ENCODE measurements at regions not wholly inside any gene's neighbourhood (a gene's known extent, or its start where the extent isn't known, plus 50 kb on each side); places are given as distances from the start of the nearest gene placed in this dataset.
"Not testable (repeated sequence)": the region's sequence is repeated elsewhere in the genome, so short reads cannot be mapped to it uniquely, and the experiment has no call there.

GRCh38 chr5:136810261-136810801, 445.0 kb upstream of the TRPC7 start:
- peak; percentile 53 for DNase-seq

DNA sequence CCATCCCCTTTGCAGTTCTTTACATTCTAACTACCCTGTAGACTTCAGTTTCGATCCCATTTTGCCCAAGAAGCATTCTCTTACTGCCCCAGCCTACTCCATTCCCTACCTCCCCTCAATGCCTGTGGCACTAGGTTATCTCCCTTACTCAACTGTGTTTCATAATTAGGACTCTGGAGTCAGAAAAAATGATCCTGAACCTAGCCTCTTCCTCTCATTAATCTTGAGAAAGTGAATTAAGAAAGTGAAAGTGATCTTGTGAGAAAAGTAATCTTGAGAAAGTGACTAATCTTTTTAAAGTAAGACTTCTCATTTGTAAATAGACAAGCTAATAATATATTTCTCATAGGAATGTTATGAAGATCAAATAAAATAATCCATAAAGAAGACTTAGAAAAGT, 444.0 kb upstream of the TRPC7 start:
- no peak for DNase-seq

DNA sequence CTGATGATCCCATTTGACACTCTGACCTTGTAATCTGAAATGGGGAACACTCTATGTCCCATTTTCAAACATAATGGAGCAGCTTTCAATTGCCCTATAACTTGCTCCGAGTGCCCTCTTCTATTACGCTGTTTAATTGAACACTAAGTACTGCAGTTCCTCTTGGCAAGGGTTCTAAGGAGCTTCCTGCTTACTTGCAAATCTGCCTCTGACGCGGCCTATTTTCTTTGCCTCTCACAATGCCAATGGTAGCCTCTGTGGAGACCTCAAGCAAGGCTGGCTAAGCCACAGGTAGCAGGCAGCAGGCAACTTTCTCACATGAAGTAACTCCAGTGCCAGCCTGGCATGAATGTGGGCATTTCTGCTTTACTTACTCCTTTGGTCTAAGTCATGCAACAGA, 443.4 kb upstream of the TRPC7 start:
- DNase-seq: peak; percentile 40

- no peak for DNase-seq
Observed at GRCh38 chr5:136805466-136805865, 440.1 kb upstream of the TRPC7 start.

- DNase-seq: peak; percentile 7
Observed at GRCh38 chr5:136802383-136802782, 437.0 kb upstream of the TRPC7 start.

DNA sequence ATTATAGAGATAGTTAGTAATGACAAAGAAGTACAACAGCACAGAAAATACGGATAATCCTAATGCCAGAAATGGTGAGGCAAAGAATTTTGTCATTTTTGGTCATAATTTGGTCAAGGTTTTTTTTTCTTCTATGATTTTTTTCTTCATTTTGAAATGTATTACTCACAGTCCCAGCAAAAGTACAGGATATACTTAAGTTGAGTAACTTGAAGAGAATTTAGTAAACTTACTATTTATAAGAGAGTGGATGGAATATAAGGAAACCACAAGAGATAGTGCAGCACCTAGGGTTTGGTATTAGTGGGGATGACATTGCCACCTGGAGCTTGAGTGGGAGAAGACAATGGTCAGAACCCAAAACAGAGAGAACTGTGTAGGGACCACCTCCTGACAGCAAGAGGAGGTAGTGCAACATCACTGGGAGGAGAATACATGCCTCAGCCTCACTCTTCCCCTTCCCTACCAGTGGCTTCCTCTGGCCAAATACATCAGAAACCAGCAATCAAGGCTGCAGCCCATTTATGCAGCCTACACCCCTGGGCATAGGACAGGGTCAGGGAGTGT, 434.5 kb upstream of the TRPC7 start:
- DNase-seq: no peak

- no peak for DNase-seq
Observed at GRCh38 chr5:136793300-136793699, 428.0 kb upstream of the TRPC7 start.

DNA sequence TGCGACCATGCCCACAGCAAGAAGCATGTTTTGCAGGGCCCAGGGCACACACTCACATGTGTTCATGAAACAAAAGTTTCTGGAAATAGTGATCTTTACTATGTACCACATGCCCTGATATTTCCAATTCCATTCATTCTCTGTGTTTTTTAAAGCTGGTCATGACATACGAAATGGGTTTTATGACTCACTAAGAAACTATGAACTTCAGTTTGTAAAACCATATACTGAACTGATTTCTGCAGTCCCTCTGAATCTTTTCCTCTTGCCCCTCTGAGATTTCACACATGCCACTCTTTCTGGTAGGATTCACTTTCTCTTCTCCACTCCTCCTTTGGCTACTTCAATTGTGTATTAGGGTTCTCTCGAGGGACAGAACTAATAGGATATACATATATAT, 416.1 kb upstream of the TRPC7 start:
- DNase-seq: no peak

DNA sequence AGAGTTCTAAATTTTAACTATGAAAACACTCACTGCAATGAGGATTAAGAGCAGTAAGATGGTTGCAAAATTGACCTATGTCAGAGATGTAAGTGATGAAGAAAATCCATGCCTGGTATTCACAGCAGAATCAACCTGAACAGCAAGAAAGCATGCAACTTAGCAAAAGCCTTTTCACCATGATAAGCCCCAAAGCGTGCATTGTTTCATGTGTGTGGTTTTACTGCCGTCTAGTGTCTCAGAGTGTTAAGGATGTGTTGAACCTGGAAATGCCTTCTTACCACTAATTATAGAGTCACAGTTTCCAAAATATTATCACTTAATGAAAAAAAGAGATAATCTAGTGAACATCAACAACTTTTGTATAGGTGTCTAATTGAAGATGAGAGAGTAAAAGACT, 415.2 kb upstream of the TRPC7 start:
- DNase-seq: no peak

DNA sequence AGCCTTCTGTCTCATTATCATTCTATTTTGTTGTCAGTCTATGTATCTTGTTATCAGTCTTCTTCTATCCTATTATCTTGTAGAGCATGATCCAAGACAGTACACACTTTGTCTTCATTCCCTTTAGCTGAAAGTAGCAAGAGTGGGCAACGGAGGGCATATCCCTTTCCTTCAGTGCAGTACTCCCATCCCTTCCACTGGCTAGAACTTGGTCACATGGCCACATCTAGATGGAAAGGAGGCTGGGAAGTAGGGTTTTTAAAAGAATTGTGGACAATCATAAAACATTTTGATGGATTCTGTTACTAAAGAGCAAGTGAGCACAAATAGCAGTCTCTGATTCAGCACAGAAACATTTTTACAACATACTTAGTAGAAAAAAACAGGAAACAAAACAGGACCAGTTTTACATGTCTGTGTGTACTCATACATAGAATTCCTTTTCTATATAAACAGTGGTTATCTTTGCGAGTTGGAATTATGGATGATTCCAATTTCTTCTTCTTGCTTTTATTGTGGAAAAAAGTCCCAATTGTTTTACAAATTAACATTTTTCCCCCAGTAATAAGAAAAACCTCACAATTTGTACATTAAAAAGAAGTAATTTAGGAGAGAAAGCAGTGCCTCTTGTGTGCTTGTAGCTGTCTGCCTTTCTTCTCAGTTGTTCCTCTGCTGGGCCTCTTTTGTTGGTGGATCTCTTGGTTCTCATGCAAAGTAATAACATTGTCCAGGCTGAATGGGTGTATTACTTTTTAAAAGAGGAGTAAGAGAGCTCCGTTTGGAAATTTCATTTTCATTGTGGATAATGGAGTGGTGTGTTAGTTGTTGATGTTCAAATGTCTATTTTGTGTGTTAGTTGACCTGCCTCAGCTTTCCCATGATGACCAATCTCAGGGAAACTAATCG, 410.9 kb upstream of the TRPC7 start:
- no peak for DNase-seq

DNA sequence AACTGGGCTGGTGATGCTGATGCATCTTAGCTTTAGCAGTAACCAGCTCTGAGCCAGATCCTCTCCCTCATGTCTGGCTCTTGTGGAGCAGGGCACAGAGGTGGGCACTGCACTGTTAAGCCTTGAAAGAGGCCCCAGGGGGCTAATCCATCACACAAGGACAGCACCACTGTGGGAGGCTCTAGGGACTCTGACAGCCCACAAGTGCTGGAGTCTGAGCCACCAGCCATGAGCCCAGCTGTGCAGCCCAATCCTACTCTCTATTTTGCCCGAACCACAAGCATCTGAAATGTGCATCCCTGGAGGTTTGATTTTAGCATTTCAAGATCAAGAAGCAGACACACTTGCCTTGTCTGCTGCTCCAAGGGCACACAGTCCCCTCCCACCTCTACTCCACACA, 407.1 kb upstream of the TRPC7 start:
- DNase-seq: no peak

GRCh38 chr5:136769900-136770684, 404.7 kb upstream of the TRPC7 start:
- no peak for DNase-seq

DNA sequence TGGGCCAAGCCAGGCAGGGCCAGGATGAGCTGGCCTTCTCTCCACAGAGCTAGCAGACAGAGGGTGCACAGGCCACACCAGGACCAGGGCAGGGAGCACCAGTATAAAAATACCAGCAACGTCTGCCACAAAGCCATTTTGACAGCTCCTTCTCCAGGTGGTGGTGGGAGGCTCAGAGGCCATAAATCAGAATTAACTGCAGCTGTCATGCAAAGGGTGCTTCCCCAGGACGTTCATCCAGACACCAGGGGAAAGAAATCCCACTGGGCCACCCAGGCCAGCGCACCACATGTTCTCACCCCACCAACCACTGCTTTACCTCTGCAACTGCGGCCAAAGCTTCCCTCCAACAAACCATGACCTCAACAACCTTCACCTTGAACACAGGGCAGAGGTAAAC, 403.7 kb upstream of the TRPC7 start:
- DNase-seq: no peak

GRCh38 chr5:136768457-136768856, 403.1 kb upstream of the TRPC7 start:
- no peak for DNase-seq

DNA sequence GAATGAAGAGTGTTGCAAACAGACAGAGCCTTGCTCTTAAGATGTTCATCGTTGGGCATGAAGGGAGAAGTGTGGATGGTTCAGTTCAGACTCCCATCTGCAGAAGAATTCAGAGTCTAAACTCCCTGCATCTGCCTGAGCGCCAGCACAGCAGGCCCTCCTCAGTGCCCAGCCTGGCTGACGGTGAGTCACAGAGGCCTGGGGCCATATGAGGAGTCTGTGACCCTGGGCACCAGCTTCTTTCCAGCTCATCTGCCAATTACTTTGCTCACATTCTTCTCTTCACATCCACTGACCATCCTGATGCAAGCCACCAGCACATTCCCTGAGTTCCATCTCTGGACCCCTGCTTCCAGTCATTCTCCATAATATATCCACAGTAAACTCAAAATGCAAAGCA, 401.1 kb upstream of the TRPC7 start:
- DNase-seq: no peak

GRCh38 chr5:136764601-136765000, 399.3 kb upstream of the TRPC7 start:
- no peak for DNase-seq

GRCh38 chr5:136763548-136763947, 398.2 kb upstream of the TRPC7 start:
- no peak for DNase-seq

GRCh38 chr5:136754216-136754615, 388.9 kb upstream of the TRPC7 start:
- DNase-seq: no peak

DNA sequence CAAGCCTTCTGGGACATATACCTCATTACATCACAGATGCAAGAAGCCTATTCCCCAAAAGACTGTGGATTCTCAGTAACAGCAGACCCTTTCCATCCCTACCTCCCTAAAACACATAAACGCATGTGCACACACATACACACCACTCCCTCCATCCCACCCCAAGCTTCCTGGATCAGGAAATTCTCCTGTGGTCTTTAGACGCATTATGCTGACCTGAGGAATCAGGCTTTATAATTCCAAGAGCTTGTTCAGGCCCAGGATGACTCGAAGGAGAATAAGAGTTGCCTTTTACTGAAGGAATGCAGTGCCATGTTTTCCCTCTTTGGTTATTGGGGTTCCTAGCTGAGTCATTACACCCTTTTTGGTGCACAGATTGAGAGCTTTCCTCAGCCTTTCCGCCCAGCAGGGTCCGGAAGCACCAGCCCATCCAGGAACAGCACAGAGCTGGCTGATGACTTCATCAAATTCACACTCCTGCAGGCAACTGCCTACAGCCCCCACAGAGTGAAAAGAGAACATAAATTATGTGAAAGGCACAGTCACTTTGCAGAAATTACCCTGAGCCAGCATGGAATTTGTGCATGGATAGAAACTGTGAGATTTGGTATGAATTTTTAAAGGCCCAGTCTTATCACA, 385.0 kb upstream of the TRPC7 start:
- no peak for DNase-seq

DNA sequence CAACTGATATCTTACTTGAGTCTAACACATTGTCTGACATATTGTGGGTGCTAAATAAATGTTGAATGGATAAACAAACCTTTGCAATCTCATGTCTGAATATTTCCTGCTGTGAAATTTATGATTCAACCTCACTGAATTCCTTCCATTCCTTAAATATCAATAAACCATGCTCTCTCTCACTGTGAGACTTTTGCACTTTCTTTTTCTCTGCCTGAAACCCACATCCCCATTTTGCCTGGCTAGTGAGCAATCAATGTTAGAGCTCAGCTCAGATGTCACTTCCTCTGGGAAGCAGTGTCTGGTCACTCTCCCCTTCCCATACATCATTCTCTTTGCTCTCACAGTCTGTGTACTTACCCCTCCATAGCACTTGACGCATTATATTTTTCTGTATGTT, 383.7 kb upstream of the TRPC7 start:
- DNase-seq: no peak

DNA sequence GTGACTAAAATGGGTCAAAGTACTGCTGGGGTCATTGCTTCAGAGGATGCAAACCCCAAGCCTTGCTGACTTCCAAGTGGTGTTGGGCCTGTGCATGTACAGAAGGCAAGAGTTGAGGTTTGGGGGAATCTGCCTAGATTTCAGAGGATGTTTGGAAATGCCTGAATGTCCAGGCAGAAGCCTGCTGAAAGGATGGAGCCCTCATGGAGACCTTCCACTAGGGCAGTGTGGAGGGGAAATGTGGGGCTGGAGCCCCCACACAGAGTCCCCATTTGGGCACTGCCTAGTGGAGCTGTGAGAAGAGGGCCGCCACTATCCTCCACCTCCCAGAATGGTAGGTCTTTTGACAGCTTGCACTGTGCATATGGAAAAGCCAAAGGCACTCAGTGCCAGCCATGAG, 377.7 kb upstream of the TRPC7 start:
- no peak for DNase-seq

DNA sequence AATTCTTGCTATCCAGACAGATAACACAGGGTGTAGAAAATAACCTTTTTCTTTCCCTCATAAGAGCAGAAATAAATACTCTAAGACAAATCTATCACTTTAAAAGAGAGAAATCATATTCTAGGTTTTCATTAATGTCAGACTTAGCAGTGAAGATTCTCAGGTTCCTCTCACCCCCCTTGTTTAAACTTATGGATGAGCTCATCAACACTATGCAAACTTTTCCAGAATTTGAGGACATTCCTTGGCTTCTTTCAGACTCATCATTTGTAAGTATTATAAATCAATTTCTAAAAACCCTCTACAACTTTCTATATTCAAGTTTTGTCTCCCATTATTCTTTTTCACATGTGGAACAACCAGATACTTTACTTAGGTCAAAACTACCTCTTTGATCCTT, 374.9 kb upstream of the TRPC7 start:
- no peak for DNase-seq

DNA sequence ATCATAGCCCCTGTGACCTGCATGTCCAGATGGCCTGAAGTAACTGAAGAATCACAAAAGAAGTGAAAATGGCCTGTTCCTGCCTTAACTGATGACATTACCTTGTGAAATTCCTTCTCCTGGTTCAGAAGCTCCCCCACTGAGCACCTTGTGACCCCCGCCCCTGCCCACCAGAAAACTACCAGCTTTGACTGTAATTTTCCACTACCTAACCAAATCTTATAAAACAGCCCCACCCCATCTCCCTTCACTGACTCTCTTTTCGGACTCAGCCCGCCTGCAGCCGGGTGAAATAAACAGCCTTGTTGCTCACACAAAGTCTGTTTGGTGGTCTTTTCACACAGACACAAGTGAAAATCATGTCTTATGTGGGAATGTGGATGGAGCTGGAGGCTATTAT, 373.9 kb upstream of the TRPC7 start:
- not testable (repeated sequence) for DNase-seq

Data from NCI-H446 treated with DMSO at 0.1 percent for 48 hours (cell line).